Tongue (tissue), 1 donor: ENCODE measurements at regions not wholly inside any gene's neighbourhood (a gene's known extent, or its start where the extent isn't known, plus 50 kb on each side); places are given as distances from the start of the nearest gene placed in this dataset.
"Not testable (repeated sequence)": the region's sequence is repeated elsewhere in the genome, so short reads cannot be mapped to it uniquely, and the experiment has no call there.

ENCODE experiments used
- DNase-seq: peaks from one replicate; pipeline ENCODE4 v3.0.0-alpha.2; 2015

DNA sequence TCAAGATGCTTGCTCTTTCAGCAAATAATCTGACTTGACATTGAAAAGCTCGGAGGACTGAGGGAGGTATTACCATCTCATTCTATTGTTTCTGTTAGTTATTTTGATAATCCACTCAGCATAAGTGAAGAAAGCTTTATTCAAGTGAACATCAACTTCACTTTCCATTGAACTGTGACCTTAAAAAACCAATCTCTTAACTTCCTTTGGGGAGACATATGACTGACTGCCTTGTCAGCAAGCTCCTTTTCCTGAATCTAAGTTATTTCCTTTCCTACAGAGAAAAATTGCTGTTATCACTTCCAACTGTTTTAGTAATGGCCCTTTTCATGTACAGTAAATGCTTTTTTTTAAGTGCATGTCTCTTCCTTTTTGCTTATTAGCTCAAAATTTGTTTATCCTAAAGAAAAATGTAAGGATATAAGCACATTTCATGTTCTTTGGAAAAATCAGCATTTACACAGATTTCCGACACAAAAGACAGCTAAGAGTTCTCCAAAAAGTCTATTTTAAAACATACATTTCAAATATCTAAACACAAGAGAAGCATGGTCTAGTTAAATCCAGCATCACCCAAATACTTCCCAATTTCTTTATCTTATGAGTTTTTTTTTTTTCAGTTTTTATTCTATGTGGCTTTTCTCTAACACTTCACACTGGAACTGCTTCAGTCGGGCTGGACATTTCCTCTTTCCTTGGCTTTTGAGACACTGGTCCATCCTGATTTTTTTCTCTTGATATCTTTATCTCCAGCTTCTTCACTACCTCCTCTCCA is 117.9 kb upstream of the DAB2 start:
- DNase-seq, result no peak

DNA sequence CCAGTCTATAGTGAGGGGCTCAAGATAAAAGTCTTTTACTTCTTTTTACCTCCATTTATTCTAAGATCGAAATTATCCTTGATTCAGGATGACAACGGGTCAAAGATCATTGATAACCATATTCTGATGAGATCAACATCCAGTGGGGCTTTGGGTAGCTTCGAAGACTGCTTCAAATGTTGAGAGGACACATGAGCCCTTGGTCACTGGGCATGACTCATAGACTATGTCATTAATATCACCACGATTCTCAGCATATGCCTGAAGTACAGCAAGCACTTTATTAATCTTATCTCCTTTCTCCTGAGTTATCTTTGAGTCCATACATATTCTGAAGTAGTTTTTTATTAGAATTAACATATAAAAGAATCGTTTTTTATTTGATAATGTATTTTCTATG is 117.1 kb upstream of the DAB2 start:
- no peak for DNase-seq

DNA sequence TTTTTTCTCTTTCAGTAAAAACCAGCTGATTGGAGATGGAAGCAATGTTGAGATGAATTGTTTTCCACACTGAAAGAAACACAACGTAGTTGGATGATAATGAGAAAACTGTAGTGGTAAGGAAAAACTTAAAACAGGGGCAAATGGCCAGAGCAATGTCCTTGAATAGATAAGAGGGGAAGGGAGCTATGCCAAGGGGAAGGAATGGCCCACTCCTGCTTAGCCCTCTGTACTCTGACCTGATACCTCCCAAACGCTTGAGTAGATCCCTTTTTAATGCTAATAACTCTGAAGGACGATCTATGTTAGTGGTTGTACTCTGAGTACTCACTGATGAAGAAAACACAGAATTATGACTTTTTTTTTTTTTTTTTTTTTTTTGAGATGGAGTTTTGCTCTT is 114.7 kb upstream of the DAB2 start:
- no peak for DNase-seq

DNA sequence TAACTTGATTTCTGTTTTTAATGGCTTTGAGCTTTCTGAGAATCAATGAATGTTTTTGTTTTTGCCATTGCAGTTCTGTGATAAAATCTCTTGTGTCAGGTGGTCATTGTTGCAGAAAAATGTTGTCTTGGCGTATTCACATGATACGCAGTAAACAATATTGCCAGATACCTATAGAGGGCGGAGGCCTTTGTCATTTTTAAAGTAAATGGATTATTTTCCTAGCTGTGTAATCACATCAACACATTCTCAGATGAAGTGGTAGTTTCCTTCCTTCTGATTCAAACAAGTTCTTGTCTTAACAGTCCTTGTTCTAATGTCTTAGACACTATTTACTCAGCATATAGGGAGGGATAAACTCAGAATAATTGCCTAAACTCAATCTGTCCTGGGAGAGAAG is 109.9 kb upstream of the DAB2 start:
- no peak for DNase-seq

DNA sequence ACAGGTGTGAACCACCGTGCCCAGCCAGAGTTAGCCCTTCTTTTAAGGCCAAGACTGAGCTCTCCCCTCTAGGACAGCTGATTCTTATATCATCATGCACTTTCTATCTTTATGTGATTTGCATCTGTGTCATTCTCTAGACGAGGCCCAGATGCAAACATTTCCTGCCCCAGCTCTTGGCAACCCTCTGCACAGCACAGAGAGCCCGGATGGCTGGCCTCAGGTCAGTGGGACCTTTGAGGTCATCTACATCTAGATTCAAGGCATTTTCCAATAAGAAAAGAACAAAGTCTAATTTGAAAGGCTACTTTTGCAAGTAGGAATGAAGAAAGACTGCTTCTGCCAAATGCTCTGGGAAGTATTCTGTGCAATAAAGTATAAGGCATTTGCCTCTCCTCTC is 109.0 kb upstream of the DAB2 start:
- no peak for DNase-seq

DNA sequence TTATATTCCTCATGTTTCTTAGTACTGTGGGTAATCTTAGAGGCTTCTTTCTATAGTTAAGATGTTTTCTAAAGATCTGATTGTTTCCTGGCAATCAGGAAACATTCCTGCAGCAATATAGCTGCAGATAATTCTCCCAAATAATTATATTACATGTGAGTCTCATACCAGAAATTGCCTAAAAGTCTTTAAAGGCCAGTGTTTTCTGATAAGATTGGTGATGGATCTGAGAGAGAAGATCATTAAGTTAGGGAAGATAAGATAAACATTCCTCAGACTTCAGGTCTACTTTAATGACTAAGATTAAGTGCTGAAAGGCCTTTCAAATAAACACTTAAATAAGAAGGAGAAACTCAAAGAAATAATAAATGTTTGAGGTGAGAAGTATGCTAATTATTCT is 107.7 kb upstream of the DAB2 start:
- no peak for DNase-seq

GRCh38 chr5:39531306-39531705 is 106.5 kb upstream of the DAB2 start:
- no peak for DNase-seq

DNA sequence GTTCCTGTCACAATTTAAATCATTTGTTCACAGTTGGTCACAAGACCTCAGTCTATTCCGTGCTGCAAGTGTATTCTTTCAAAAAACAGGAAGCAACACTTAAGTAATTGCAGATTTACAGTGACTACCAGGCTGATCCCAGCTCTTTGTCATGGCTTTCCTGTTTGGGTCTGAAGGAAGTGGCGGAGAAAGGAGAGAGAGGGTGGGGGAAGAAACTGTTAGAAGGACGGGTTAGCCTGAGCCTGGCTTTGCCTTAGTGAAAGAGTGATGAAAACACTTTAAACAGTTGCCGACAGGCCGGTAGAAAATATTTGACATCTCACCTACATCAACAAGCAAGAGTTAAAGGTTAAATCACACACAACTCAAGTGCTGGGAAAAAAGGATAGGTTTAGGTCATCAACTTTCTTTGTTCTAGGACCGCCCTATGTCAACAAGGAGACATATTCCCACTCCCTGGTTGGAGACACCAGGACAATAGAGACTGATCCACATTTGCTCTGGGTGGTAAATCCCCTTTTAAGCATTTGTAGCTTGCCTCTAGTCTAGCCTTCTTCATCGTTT is 102.2 kb upstream of the DAB2 start:
- DNase-seq, result peak; percentile 21

- DNase-seq, result not testable (repeated sequence)
Measured at GRCh38 chr5:39525781-39526180, 101.0 kb upstream of the DAB2 start.

DNA sequence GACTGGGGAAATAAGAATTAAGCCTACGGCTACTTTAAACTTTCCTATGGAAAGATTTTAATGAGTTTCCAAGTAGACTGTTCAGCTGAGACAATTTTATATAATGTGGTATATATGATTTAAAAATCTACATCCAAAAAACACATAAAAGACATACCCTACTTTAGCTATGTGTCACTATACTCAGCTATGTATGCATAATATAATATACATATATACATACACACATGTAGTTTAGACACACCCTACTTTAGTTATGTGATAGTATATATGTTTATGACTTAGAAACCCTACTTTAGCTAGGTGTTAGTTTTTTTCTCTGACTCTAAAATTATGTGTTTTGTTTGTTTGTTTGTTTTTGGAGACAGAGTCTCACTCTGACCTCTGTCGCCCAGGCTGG is 100.5 kb upstream of the DAB2 start:
- DNase-seq, result no peak

DNA sequence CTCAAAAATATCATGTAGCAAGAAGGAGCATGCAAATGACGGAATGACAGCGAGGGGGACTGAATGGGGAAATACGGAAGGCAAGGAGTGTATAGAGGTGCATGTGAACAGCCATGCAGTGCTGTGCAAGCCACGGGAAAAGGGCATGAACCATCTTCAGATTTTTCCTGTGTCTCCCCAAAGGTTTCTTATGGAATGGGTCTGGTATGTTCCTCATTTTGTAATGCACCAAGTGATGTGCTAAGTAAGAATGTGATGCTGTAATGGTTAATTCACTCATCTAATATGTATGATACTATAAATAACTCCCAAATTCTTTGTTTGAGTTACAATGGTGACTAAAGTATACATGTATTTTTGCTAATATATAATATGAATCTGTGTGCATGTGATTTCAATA is 99.0 kb upstream of the DAB2 start:
- no peak for DNase-seq

DNA sequence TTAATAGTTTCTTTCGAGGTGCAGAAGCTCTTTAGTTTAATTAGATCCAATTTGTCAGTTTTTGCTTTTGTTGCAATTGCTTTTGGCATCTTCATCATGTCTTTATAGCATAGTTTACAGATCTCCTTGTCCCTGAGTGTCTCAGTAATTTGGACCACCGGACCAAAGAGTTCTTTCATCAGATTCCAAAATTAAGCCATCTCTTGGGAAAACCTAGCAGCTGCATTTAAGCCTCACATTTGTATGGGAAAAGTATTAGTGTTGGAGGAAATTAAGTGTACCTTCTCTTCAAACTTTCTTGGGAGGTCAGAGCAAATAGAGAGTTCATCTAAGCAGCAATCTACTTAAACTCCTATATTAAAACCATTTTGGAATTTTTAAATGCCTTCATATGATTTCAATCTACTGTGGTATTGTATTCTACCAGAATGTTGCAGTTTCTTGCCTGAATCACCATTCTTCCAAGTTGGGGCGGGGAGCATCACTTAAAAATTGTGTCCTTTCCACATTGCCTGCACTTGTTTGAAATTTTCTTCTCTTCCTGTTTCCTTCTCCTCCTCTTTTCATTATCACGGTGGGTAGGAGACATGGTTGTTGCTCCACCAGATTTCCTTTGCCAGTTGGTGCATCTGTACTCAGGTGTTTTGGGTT is 97.3 kb upstream of the DAB2 start:
- peak; percentile 52 for DNase-seq

GRCh38 chr5:39521098-39521860 is 96.5 kb upstream of the DAB2 start:
- no peak for DNase-seq

- peak; percentile 87 for DNase-seq
Measured at GRCh38 chr5:39520232-39520572, 95.4 kb upstream of the DAB2 start.

- peak; percentile 56 for DNase-seq
Measured at GRCh38 chr5:39519566-39520231, 94.9 kb upstream of the DAB2 start.

- no peak for DNase-seq
Measured at GRCh38 chr5:39519079-39519478, 94.3 kb upstream of the DAB2 start.

GRCh38 chr5:39518516-39518915 is 93.7 kb upstream of the DAB2 start:
- DNase-seq, result peak; percentile 80

DNA sequence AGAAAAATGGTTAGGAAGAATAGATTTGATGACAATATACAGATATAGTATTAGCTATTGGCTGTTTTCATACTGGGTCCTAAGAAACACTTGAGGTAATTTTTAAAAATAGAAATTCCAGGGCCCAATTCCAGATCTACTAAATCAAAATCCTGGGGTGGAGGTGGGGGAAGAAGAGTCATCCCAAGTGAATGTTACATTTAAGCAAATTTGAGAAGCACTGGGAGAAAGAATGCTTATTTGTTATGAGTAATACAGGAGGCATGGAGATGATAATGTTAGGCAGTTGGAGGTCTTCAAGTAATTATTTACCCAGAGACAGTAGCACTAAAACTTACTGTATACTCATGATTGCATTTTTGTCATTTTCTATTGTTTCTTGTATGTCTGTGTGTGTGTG is 93.0 kb upstream of the DAB2 start:
- DNase-seq, result no peak

DNA sequence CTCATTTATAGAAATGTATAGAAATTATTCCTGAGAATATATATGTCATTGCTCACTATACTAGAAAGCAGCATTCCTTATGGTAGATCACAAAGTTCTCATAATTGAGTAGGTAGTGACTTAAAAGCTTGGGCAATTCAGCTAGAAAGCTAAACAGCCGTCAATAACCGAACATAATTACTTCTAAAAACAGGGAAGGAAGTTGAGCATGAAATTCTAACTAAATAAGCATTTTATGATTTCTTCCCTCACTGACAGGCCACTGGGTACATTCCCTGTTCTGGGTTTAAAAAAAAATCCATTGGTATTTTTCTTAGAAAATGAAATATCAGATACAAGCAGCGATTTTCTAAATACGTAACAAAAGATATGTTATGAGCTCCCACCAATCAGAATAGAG is 91.1 kb upstream of the DAB2 start:
- DNase-seq, result no peak

GRCh38 chr5:39513236-39513635 is 88.5 kb upstream of the DAB2 start:
- DNase-seq, result no peak

GRCh38 chr5:39506211-39506610 is 81.4 kb upstream of the DAB2 start:
- no peak for DNase-seq

DNA sequence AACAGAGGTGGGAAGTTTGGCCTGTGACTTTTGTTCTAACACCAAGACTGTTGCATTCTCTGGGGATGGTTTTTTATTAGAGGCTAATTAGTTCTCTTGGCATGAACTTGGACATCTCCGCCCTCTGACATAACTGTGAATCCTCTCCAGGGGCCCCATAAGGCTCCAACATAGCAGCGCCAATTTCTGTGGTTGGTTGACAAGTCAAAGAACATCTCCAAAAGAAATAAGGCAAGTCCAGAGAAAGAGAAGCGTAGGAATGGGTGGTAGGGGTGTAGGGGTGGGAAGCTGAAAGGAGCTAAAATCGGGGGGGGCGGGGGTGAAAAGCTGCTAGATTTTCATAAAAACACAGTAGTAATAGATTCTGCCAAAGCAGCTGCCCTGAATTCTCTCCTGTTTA is 81.0 kb upstream of the DAB2 start:
- DNase-seq, result no peak

DNA sequence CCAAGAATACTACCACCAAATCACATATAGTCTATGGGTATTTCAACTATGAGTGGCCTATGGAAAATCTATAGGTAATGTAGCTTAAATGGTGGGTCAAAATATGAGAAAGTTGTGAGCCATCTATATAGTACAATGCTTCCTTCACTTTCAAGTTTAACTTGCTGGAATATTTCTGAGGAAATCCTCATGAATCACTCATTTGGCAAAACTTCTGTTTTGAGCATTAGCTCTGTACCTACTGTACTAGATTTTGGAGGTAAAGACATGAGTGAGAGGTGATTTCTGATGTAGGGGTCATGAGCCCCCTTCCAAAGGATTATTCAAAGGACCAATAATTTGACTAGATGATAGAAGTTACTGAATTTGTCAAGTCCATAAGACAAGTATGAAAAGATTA is 80.6 kb upstream of the DAB2 start:
- no peak for DNase-seq
